ENCODE measurements at regions not wholly inside any gene's neighbourhood (a gene's known extent, or its start where the extent isn't known, plus 50 kb on each side); places are given as distances from the start of the nearest gene placed in this dataset.
"Not testable (repeated sequence)": the region's sequence is repeated elsewhere in the genome, so short reads cannot be mapped to it uniquely, and the experiment has no call there.

DNA sequence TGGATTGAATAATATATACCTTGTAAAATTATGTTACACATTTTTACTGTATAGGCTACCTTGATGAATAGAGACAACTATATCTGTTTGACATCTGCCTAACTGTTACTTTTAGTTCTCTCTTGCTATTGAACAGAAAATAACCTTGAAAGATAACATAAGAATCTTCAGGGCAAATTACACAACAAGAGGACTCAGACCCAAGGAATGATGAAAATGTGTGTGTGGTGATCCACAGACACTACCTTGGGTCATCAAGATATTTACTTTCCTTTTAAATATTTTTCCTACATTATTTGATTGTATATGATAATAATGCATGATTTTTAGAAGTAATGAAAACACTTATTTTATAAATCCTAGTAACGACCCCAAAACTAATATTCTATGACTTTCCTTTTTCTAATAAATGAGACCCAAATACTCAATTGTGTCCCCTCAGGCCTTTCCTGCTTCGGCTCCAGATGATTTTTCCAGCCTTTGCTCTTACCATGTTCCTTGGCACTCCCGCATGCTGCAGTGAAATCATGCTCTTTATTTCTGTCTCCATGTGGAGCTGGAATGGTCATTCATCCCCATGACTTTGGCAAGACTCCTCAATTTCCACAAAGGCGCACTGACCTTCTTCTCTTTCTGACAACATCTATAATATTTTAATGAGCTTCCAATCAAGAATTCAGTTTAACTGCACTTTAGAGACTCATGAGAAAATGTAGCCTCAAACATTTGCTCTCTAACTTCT, 187.6 kb downstream of the EPM2A start:
- no peak for DNase-seq (ENCODE audit: low spot score)

DNA sequence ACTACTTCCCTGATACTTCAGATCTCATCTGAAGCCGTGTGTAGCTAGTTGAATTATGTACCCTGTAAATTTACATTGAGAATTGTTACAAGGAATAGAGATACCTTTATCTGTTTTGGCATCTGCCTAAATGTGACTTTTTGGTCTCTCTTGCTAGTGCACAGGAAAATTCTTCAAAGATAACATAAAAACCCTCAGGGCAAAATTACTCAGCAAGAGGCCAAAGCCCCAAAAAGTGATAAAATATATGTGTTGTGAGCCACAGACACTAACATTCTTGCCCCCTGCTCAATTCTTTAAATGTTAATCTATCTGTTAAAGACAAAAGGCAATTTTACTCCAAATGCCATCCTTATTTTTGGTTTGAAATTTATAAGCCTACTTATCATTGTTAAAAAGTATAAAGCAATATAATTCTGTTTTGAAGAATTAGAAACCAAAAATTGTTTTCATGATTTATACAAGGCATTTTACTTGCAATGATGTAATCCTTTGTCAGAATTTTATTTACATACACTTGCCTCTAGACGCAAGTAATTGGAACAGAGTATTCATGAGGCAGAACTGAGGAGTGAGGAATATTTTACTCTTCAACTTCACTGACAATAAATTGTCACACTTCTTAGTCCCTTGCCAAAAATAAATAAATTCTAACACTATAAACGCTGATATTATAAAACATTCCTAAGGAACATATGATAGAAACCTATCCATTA, 186.2 kb downstream of the EPM2A start:
- DNase-seq (ENCODE audit: low spot score) = no peak

DNA sequence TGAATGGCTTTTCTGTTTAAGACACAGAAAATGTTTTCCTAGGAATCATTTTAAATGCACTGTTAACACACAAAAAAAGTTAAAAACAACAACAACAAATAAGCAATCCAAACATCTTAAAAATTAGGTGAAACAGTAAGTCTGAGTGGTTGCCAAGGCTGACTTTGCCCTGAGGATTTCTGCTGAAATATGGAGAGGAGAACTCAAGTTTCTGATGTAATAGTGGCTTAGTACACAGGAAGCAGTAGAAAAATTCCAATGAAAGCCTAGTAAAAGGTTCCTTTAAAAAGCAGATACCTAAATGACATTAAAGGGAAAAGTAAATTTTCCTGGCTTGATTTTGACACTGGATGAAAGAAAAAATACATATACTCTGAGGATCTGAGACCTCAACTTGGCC, 184.2 kb downstream of the EPM2A start:
- no peak for DNase-seq (ENCODE audit: low spot score)

DNA sequence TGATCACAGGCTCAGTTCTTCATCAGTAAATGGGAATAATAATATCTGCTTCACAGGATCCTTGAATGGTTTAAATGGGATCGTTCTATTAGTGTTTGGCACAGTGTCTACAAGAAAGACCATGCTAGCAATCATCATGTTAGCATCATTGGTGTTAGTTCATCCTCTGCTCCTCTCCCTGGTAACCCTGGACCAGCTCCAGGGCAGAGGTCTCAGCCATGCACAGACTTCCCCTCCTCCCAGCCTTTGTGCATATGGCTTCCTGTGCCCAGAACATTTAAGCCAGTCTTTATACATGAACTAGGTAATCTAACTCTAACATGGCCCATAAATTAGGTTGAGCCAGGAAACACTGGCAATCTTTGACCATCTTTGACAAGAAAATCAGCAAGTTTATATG, 180.2 kb downstream of the EPM2A start:
- no peak for DNase-seq (ENCODE audit: low spot score)

DNA sequence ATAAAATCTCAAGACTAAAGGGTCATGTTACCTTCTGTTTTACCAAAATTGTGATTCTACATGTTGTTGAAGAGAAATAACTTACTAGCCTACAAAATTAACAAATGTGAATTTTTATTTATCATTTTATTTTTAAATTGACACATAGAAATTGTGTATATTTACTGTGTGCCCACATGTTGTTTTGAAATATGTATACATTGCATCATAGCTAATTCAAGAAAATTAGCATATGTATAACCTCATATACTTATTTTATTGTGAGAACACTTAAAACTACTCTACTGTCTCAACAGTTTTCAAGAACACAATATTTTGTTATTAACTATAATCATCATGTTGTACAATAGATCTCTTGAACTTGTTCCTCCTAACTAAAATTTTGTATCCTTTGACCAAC, 177.8 kb downstream of the EPM2A start:
- no peak for DNase-seq (ENCODE audit: low spot score)

DNA sequence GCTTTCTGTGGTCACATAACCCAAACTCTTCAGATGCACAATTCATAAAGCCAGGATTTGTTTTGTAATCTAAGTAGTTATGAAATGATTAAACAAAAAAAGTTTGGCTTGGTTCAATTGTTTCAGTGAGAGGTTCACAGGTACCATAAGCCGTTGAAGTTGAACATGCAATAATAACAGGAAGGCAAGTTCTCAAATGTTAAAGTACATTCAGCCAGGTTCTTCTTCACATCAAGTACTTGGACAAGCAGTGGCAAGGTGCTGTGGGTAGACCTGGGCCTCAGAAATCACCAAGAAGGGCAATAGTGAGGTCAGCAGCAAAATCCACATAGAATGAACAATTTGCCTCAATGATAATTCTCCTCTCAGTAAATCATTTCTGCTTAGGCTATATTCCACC, 175.5 kb downstream of the EPM2A start:
- no peak for DNase-seq (ENCODE audit: low spot score)

DNA sequence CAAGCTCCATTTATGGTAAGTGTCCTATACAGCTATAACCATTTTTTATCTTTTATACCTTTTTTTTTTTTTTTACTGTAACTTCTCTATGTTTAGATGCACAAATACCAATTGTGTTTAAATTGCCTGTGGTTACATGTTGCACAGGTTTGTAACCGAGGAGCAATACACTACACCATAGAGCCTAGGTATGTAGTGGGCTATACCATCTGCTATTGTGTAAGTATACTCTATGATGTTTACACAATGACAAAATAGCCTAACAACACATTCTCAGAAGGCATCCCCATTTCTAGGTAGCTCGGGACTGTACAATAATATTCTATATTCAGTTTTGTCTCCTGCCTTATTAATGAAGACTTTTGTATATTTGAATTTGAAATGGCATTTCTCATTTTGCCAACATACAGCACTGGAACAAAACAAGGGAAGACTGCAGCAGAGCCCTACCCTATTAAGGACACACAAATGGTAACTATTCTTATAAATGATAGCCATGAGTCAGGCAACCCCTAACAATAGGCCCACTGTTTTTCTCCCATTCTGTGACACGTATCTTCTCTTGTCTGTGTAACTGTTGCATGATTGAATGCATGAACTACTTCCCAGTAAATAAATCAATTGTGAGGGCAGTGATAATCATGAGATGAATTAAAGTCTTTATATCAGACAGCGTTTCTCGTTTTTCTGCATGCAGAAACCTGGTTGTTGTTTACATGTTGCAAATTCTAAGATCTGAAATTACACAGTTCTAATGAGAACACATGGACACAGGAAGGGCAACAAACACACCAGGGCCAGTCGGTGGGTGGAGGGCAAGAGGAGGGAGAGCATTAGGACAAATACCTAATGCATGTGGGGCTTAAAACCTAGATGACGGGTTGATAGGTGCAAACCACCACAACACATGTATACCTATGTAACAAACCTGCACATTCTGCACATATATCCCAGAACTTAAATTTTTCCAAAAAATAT, 173.9 kb downstream of the EPM2A start:
- DNase-seq (ENCODE audit: low spot score) = no peak

DNA sequence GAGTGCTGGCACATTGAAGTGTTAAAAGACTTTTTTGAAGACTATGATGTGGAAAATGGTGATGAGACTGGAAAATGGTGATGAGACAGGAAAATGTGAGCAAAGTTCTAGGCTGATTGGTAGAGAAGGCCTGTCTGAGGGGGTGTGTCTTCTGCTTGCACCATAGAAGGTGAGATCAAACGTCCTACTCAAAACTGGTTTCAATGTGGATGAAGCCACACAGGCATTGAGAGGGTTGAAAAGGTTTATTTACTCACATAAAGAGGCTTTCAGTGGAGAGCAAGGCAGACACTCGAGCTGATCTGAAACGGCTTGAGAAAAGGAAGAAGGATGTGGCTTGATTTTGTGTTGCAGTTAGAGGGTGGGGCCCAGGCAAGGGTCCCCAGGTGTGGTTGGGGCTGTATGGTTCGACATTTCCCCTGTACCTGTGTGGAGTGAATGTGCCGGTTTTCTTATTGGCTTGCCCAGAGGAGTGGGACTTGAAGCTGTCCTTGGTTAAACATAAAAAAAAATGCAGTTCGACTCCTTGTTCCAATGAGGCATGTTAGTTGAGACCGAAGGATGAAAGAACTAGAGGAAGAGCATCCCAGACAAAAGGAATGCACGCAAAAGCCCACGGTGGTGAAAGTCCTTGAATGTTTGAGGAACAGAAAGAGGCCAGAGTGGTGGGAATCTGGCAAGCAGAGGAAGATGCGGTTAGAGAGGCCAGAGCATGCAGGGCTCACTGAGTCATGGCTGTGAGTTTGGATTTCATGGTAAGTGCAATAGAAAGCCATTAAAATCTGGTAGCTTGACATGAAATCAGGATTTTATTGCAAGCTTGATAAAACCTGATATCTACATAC, 172.3 kb downstream of the EPM2A start:
- no peak for DNase-seq (ENCODE audit: low spot score)

DNA sequence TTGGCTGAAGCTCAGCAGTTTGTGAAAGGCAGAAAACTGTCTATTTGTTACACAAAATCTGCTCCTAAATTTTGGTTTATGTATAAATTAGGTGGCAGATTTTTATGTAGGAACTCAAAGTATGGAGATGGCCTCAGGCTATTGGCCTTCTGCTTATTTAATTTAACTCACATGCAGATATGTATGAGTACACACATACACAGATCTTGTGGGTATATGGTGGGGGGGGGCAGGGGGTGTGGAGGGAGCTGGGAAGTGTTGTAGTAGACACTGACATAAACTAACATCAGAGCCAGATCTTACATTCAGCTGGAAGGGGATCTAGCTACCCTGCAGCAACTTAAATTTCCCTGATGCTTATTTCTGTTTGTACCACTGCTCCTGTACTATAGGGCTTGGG, 170.8 kb downstream of the EPM2A start:
- no peak for DNase-seq (ENCODE audit: low spot score)

DNA sequence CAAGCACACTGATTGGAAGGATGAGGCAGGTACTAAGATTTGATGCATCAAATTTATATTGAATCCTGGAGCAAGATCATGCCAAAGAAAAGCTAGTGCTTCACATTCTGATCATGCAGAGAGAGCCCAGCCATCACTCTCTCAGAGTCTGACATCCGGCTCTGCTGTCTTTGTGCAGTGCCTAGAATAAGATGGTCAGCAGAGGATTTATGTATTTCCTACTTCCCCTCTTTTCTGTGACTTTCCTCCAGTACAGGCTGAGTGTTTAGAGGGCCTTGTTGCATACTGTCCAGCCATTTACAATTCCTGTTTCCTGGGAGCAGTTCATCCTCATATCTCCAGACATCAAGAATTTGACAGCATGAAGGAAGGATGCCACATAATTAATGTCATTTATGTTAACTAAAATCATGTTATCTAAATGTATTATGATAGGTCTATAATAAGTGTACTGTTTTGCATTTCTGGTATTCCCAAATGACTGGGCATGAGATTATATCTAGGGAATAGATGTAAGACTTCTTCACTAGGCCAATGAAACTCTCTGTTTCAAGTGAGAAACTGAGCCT, 167.6 kb downstream of the EPM2A start:
- DNase-seq (ENCODE audit: low spot score) = no peak

DNA sequence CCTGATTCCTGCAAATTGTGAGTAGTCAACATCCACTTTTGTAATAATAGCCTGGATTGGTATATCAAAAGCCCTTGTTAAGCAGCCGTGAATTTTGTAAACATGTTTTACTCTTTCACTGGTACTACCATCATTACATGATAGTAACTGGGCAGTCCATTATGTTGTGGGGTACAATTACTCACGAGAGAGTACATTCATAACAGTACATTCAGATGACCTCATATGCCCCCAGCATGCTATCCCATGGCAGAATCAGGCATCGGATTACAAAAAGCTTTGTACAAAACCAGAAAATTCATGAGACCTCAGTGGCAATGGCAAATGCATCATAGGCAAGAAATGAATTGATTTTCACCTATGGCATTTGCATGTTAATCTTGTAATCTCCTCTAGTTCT, 166.2 kb downstream of the EPM2A start:
- no peak for DNase-seq (ENCODE audit: low spot score)

DNA sequence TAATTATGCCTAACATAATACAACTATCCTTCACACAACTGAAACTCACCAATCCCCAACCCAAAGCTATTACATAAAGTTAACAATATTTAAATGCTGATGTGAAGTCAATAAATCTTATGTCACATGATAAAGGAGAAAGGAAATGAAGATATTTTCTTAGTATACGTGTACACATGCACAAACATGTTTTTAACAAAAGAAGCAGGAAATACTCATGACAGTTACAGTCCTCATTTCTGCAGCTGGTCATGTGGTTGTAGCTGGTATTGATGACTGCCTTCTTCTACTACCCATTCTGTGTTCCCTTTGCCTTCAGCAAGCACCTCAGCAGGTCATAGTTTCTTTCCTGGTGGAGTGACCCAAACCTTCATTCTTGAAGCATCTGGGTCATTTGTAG, 165.0 kb downstream of the EPM2A start:
- DNase-seq (ENCODE audit: low spot score) = not testable (repeated sequence)

DNA sequence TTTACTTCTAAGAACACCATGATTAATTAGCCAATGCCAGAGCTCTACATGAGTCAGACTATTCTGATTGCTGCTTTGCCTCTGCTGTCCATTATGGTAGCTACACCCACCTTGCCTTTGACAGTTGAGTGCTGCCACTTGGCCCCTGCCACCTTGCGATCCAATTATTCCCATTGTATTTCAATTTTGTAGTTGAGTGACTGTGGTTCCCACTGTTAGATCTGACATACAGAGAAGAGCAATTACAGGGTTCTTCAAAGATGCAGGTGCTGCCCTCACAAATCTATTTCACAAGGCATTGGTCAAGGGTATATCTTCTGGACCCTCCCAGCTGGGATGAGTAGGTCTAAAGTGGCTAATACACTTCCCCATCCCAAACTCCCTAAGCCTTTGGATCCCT, 161.1 kb downstream of the EPM2A start:
- DNase-seq (ENCODE audit: low spot score) = not testable (repeated sequence)

Measured in GM03348 (cell line).